ENCODE measurements at regions not wholly inside any gene's neighbourhood (a gene's known extent, or its start where the extent isn't known, plus 50 kb on each side); places are given as distances from the start of the nearest gene placed in this dataset.

DNA sequence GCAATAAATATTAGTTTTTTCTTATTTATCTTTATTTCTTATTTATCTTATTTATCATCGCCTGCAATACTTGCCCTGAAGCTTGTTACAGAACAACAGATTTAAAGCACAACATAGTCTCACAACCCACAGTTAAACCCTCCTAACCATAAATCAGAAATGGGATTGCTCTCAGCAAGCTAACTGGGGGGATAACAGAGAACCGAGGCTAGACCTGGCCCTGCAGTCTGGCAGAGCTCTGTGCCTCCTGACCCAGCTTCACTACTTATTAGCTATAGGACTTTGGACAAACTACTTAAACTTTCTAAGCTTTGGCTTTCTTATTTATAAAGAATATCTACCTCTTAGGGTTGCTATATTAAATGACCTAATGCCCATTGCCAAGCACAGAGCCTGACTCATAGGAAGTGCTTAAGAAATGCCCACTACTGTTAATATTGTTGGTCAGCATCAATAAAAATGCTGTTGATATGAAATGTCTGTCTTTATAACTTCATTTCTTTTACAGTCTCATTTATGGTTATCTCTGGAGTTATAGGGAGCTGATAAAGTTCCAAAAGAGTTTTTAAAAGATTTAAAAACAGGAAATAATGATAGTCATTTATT lies 87.9 kb upstream of the BEND6 start:
- no peak for TF ChIP-seq EP300 (IDR thresholded peaks at IDR 0.05)
- TF ChIP-seq POLR2A (IDR thresholded peaks at IDR 0.05): no peak
- TF ChIP-seq CTCF (IDR thresholded peaks at IDR 0.05): no peak
- TF ChIP-seq POLR2AphosphoS5 (IDR thresholded peaks at IDR 0.05): no peak
- peaks cover 0 to 12% (median 8%) of the 10 kb centered on the region in 4 donors for H3K4me1 ChIP-seq
- H3K9me3 ChIP-seq: no peaks in the 10 kb centered on the region
- H3K4me3 ChIP-seq: no peak overlapping the region
- H3K27me3 ChIP-seq: no peaks in the 10 kb centered on the region
- DNase-seq (no peak), ATAC-seq (ENCODE audit: low FRiP score in 2 of 2) (no peak)
- H3K36me3 ChIP-seq: no peaks in the 10 kb centered on the region
- WGBS, 2 donors: 89 to 91% methylated on average over 2 of the region's 2 CpGs
- peak overlapping the region in 1 of 4 donors; percentile 15 for H3K27ac ChIP-seq

DNA sequence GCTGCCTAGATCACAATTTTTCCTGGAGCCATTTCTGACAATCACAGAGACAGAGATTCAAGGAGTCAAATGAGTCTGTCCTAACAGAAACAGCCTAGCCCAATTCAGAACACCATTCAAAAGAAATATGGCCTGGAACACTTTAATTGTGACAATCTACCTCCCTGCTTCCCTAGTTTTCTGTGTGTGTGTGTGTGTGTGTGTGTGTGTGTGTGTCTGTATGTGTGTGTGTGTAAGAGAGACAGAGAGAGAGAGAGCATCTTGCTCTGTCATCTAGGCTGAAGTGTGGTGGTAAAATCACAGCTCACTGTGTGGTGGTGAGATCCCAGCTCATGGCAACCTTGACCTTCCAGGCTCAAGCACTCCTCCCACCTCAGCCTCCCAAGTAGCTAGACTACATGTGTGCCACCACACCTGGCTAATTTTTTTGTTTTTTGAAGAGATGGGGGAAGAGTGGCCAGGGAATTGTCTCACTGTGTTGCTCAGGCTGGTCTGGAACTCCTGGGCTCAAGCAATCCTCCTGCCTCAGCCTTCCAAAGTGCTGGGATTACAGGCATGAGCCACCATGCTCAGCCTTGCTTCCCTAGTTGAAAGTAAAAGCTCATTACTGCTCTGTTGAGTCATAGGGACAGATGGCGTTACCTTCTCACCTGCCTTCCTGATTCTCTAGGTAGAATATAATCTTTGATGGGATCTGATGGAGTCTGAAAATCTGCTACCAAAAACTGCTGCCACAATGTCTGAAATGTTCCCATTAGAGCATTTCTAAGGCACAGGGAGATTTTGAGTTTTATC lies 89.6 kb upstream of the BEND6 start:
- Histone ChIP-seq H3K4me1 (peaks cover 0 to 12% (median 8%) of the 10 kb centered on the region in 4 donors), H3K27ac (no peak overlapping the region), H3K4me3 (no peak overlapping the region), H3K9me3 (no peaks in the 10 kb centered on the region), H3K27me3 (no peaks in the 10 kb centered on the region), H3K36me3 (no peaks in the 10 kb centered on the region)
- TF ChIP-seq CTCF (IDR thresholded peaks at IDR 0.05) (no peak), POLR2A (IDR thresholded peaks at IDR 0.05) (no peak)
- no peak for DNase-seq
- 95 to 100% methylated on average over 1 of the region's 1 CpG for WGBS, 2 donors
- no peak for ATAC-seq (ENCODE audit: low FRiP score in 2 of 2)

- Histone ChIP-seq H3K27ac (no peak overlapping the region), H3K4me3 (no peak overlapping the region), H3K36me3 (no peaks in the 10 kb centered on the region), H3K9me3 (no peaks in the 10 kb centered on the region), H3K4me1 (peaks cover 0 to 12% (median 8%) of the 10 kb centered on the region in 4 donors), H3K27me3 (no peaks in the 10 kb centered on the region)
- TF ChIP-seq POLR2A (IDR thresholded peaks at IDR 0.05) (no peak), EP300 (IDR thresholded peaks at IDR 0.05) (no peak), CTCF (IDR thresholded peaks at IDR 0.05) (no peak), POLR2AphosphoS5 (IDR thresholded peaks at IDR 0.05) (no peak)
- ATAC-seq (ENCODE audit: low FRiP score in 2 of 2) (no peak), DNase-seq (no peak)
- 85 to 95% methylated on average over 1 of the region's 1 CpG for WGBS, 2 donors
Measured at GRCh38 chr6:56864171-56864616, 90.7 kb upstream of the BEND6 start.

- H3K27me3 ChIP-seq: no peaks in the 10 kb centered on the region
- TF ChIP-seq CTCF (IDR thresholded peaks at IDR 0.05) (no peak), POLR2A (IDR thresholded peaks at IDR 0.05) (no peak), EP300 (IDR thresholded peaks at IDR 0.05) (no peak), POLR2AphosphoS5 (IDR thresholded peaks at IDR 0.05) (no peak)
- peaks cover 0 to 9% (median 7%) of the 10 kb centered on the region in 4 donors for H3K4me1 ChIP-seq
- H3K27ac ChIP-seq: no peak overlapping the region
- no peaks in the 10 kb centered on the region for H3K36me3 ChIP-seq
- 34 to 42% methylated on average over 1 of the region's 1 CpG for WGBS, 2 donors
- no peak overlapping the region for H3K4me3 ChIP-seq
- DNase-seq (no peak), ATAC-seq (ENCODE audit: low FRiP score in 2 of 2) (peak in 1 of 2 donors; percentile 86)
- no peaks in the 10 kb centered on the region for H3K9me3 ChIP-seq
Measured at GRCh38 chr6:56863366-56863765, 91.5 kb upstream of the BEND6 start.

Data from upper lobe of left lung (tissue), 6 donors.